ENCODE measurements at regions not wholly inside any gene's neighbourhood (a gene's known extent, or its start where the extent isn't known, plus 50 kb on each side); places are given as distances from the start of the nearest gene placed in this dataset.
"Not testable (repeated sequence)": the region's sequence is repeated elsewhere in the genome, so short reads cannot be mapped to it uniquely, and the experiment has no call there.

DNA sequence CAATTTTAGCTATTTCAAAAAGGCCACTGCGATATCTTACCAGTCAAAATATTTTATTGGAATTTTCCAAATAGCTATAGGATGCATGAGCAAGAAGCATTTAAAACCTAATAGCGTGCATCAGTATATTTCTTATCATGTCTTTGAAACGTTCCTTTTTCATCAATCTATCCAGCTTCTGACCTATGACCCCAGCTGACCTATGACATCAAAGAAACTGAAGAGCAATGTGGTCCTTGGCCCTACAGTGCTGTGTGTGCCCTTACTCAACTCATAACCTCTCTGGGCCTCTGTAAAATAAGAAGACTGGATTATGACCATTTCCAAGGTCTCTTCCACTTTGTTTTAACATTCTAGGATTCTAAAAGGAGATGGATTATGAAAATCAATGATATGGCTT lies 118.2 kb downstream of the ZNF22 start:
- DNase-seq: no peak

DNA sequence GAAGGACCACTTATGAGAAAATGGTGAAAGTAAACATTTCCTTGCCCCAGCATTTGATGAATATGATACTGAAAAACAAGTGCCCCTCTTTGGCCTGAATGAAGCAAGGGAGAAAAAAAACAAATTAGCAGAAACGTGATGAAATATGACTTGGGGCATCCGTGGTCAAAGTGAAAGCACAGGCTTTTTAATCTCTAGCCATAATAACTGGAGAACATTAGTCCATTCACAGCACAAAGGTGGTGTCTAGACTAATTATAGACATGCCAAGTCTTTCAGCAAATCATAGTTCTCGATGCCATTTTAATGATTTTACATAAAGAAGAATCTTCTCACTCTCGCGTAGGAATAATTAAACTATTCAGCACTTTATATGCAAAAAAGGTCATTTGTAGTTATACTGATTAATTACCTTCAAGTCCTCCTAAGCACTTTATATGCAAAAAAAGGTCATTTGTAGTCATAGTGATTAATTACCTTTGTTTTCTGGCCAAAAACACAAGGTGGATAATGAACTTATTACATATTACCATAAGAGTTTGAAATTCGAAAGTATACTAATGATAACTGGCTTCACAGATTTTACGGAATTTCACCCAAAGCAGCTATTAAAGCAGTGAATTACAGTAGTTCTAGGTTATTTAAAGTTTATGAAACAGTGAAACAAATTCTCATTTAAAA lies 121.6 kb downstream of the ZNF22 start:
- not testable (repeated sequence) for DNase-seq

DNA sequence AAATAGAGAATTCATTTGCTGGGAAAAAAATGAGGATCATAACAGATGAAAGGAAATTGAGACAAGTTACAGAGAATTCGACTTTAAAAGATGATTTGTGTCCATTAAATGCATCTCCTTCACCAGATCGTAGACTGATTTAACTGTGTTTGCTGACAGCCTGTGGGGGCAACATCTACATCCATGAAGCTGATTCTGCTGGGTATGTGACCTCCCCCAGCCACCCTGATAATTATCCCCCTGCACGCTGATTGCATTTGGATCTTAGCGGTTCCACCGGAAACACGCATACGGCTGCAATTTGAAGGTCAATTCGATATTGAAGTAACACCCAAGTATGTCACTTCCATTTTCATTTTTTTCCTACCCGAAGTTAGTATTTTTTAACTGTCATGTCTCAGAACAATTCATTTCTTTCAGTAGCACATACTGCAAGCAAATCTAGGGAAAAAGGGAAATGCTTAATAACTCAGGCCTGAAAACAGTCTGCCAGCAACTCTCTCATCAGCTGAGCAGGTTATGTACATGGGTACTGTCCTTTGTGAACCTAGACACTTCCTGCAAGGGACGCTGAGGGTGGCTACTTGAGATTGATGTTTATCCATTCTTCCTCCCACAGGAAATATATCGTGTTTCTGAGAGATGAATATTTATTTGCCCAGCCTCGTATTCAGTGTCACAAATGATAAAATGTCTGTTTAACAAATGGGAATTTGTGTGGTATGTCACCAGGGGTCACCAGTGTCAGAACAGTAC lies 134.9 kb downstream of the ZNF22 start:
- no peak for DNase-seq

DNA sequence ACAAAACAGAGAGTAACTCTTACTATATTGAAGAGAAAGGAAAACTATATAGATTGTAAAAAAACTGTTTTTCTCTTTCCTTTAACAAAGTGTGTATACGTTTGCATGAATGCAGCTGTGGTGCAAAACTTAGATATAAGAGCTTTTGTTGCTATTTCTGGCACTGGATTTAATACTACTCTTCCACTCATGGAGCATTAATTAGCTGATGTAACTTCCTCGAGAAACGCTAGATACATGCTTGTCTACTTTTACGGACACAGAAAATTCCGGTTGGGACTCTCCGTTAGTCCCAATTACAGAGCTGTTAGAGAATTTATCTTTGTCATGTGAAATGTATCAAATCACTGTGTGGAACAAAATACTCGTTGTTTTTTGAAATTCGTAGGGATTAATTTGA lies 135.5 kb downstream of the ZNF22 start:
- peak in 1 of 3 donors; percentile 3 for DNase-seq

GRCh38 chr10:45144326-45145070 lies 143.8 kb downstream of the ZNF22 start:
- no peak for DNase-seq

DNA sequence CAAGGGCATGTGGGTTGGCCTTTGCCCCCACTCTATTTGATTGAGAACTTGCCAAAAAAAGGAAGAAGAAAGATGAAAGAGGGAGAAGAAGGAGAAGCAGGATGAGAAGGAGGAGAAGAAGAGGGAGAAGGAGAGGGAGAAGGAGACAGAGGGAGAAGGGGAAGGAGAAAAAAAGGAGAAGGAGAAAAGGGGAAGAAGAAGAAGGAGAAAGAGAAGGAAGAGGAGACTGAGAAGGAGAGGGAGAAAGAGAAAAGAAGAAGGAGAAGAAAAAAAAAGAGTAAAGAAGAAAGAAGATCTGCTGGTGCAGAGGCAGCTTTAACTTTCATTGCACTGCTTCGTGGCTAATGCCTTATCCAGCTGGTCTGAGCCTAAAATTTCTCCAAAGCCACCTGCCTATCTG lies 144.4 kb downstream of the ZNF22 start:
- DNase-seq: not testable (repeated sequence)

DNA sequence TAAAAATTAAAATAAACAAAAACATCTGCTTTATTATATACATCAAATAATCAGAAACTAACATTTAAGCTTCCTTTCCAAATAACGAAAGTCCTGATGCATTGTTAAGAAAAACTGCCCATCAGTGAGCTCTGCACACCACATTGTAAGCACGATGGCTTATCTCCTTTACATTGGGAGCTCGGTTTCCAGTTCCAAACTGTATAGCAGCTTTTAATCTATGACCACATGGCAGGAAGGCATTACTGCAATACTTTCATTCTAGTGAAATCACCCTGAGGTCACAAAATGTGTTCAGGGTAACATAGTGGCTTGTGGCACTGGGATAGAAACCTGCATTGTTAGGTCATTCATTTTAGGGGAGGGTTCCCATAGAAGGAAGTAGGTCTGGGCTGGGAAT lies 146.3 kb downstream of the ZNF22 start:
- no peak for DNase-seq

GRCh38 chr10:45150997-45151396 lies 150.3 kb downstream of the ZNF22 start:
- no peak for DNase-seq

- DNase-seq: no peak
Measured at GRCh38 chr10:45151467-45152214, 150.9 kb downstream of the ZNF22 start.

- no peak for DNase-seq
Measured at GRCh38 chr10:45152726-45153125, 152.0 kb downstream of the ZNF22 start.

DNA sequence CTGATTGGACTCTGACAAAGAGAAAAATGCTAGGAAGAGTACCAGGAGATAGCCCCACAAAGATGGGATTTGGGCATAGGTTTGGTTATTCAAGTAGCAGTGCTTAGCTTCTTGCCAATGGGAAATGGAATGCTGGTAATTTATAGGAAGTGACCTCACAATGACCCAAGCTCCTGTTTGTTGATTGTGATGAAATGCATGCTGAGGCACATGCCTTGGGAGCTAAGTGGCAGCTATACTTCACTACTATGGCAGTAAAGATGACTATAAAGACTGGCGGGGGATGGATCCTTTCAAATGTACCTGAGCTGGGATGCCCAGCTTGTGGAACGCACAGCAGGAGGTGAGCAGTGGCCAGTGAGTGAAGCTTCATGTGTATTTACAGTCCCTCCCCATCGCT lies 153.8 kb downstream of the ZNF22 start:
- no peak for DNase-seq

DNA sequence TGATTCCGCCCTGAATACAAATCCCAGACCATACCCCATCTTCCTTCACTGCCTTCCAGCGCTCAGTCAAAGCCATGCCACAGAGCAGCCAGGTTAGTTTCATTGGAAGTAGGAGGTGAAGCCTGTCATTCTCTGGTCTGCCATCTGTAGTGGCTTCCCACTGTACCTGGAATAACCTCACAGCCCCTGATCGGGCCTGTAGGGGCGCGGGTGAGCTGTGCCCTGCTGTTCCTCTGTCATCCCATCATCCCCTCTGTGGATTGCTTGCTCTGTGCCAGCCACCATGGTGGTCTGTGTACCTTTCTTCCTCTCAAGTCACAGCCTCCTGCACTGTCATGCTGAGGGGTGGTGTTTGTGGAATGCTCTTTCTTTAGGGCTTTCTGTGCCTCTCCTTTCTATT lies 155.1 kb downstream of the ZNF22 start:
- DNase-seq: no peak

GRCh38 chr10:45160271-45160670 lies 155.1 kb downstream of the OR13A1 start:
- DNase-seq: no peak

DNA sequence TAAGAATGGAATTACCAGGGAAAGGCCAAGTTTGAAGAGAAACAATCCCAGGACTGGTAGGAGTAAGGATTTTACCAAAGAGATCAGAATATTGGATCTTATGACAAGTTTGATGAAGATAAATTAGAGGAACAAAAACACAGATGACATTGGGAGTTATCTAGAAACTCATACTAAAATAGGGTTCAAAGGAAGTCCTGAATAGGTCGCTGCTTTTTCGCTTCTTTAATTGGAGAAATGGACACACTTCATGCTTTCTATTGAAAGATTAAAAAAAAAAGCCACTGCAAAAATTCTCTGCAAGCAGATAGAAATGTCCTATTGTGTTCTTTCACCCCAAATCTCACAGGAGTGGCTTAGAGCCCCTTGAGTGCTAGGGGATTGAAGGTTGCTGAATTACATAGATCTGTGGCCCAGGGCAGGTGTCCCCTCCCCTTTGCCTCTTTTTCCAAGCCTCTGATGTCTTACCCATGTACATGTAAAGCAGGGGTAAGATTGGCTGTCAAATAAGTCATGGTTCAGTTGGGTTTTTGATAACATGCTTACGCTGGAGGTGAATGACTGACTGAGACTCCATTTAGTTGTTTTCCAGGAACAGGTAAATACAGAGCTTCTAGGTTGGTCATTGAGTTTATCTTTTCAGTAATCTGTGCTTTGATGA lies 152.0 kb downstream of the OR13A1 start:
- DNase-seq: no peak

GRCh38 chr10:45175520-45176118 lies 139.8 kb downstream of the OR13A1 start:
- peak in 1 of 3 donors; percentile 11 for DNase-seq

GRCh38 chr10:45179691-45180090 lies 135.7 kb downstream of the OR13A1 start:
- DNase-seq: peak in 2 of 3 donors; percentile 47 to 53

DNA sequence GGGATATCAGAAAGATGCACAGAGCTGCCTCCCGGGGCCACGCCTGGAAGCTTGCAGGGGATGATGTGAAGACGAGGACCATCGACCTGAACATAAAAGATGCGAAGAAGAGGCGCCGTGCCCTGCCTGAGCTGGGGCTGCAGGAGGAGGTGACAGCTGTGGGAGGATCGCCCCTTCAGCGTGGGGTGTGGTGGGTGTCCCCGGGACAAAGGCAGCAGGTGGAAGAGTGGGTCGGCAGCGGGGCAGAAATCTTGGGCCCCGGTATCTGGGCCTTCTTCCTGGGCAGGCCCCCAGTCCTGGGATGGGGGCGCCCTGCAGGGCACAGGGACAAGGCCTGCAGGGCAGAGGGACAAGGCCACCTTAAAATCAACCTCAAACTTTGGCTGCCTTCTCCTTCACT lies 134.9 kb downstream of the OR13A1 start:
- no peak for DNase-seq

- DNase-seq: peak in 2 of 3 donors; percentile 34 to 56
Measured at GRCh38 chr10:45180946-45181875, 134.2 kb downstream of the OR13A1 start.

GRCh38 chr10:45183174-45183573 lies 132.2 kb downstream of the OR13A1 start:
- no peak for DNase-seq

Data from muscle of back (tissue), 3 donors.